Caco-2 (cell line): ENCODE measurements at regions not wholly inside any gene's neighbourhood (a gene's known extent, or its start where the extent isn't known, plus 50 kb on each side); places are given as distances from the start of the nearest gene placed in this dataset.

ENCODE experiments used
- BruUV-seq: library from RNA; stranded (reverse); fragments of 400-500 nt; replicated peaks from 2 replicates; lab custom pipeline; 2021; lab: Mats Ljungman, UMichigan
- CTCF ChIA-PET: fragments of 300-600 bp; sonication (Branson Sonifier 250); formaldehyde crosslinking; loops from one replicate; lab custom pipeline; 2022; ENCODE audit warnings: antibody characterized with exemption; lab: Charles Lee
- POLR2A ChIA-PET: fragments of 300-600 bp; sonication (Branson Sonifier 250); formaldehyde crosslinking; loops from one replicate; lab custom pipeline; 2022; ENCODE audit warnings: antibody characterized with exemption; lab: Charles Lee
- DNase-seq, 2 experiments: peaks; one replicate each; pipeline versions ENCODE4 v3.0.0 to v3.0.0-alpha.2; 2020 to 2022
- H3K27me3 ChIP-seq: replicated peaks from 2 replicates; pipeline ENCODE4 v1.6.0; 2011; ENCODE audit warnings: low read length; ENCODE audit not compliant: control insufficient read depth, insufficient read depth
- H3K36me3 ChIP-seq: 2 replicates; pipeline ENCODE4 v1.5.1; 2011; ENCODE audit warnings: low read length; ENCODE audit not compliant: control insufficient read depth, insufficient read depth
- H3K4me1 ChIP-seq: fragments of 250-450 bp; sonication (Bioruptor Pico); 2 replicates; pipeline ENCODE4 v1.5.1; 2020; ENCODE audit warnings: mild to moderate bottlenecking
- H3K4me3 ChIP-seq: 2 replicates; pipeline ENCODE4 v1.5.1; 2011; ENCODE audit warnings: low read depth, mild to moderate bottlenecking, control low read depth, low read length
- H3K9me3 ChIP-seq: fragments of 250-450 bp; sonication (Bioruptor Pico); 2 replicates; pipeline ENCODE4 v1.5.1; 2020; ENCODE audit warnings: mild to moderate bottlenecking, moderate library complexity
- H3K27ac Mint-ChIP-seq: one replicate; pipeline ENCODE4 v1.8.0; 2022; ENCODE audit warnings: mixed read lengths; ENCODE audit not compliant: unreplicated experiment
- H3K27me3 Mint-ChIP-seq: one replicate; pipeline ENCODE4 v1.8.0; 2022; ENCODE audit warnings: mixed read lengths; ENCODE audit not compliant: insufficient read depth, unreplicated experiment
- H3K36me3 Mint-ChIP-seq: one replicate; pipeline ENCODE4 v1.8.0; 2022; ENCODE audit warnings: mild to moderate bottlenecking, mixed read lengths; ENCODE audit not compliant: insufficient read depth, unreplicated experiment
- H3K4me1 Mint-ChIP-seq: one replicate; pipeline ENCODE4 v1.8.0; 2022; ENCODE audit warnings: low read depth, mixed read lengths; ENCODE audit not compliant: unreplicated experiment
- H3K4me3 Mint-ChIP-seq: one replicate; pipeline ENCODE4 v1.8.0; 2022; ENCODE audit warnings: mild to moderate bottlenecking, moderate library complexity, mixed read lengths; ENCODE audit not compliant: unreplicated experiment
- H3K9me3 Mint-ChIP-seq: one replicate; pipeline ENCODE4 v1.8.0; 2022; ENCODE audit warnings: mixed read lengths; ENCODE audit not compliant: unreplicated experiment
- intact Hi-C: fragments of 100-400 bp; cut with micrococcal nuclease; formaldehyde crosslinking; loops from one replicate; pipeline ENCODE4 v1.10.0; 2022; ENCODE audit not compliant: unreplicated experiment
- TF ChIP-seq, protein P1 (sequence below), 2 experiments: fragments of 200-600 bp in 1 of 2; IDR thresholded peaks; 1 replicate in 1 of 2; 2 replicates in 1 of 2; pipeline versions ENCODE4 v1.5.1 to v1.8.0; 2011 to 2022; ENCODE audit warnings: antibody characterized with exemption in 1 of 2, control low read depth in 1 of 2, inconsistent platforms in 1 of 2, low read depth in 1 of 2, low read length in 1 of 2, mild to moderate bottlenecking in 1 of 2, moderate library complexity in 1 of 2; ENCODE audit not compliant: insufficient read depth in 1 of 2, severe bottlenecking in 1 of 2, unreplicated experiment in 1 of 2

DNA sequence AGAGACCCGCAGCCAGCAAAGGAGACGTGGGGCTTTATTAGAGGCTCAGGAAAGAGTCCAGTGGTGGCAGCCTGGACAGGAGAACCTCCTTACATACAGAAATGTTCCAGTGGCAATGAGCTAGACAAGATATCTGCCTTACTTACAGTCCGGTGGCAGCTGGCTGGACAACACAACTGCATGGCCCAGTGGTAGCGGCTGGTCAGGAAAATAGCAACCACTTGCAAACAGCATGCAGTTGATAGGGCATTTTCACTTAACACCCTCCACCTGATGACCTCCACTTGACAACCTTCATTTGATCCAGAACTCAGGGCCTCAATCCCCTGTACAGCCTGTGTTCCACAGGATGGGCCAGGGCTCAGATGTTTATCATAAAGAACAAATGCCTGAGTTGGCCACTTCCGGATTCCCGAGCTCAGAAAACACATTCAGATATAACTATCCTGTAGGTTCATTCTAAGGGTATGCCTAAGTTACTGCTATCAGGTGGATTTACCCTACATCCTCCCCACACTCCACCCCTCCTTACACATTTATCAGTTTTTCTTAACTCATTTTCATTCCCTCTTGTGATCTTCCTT is 63.3 kb upstream of the ITPRID2 start:
- Mint-ChIP-seq H3K4me3 (no peak overlapping the region), H3K36me3 (no peaks in the 10 kb centered on the region), H3K27ac (no peak overlapping the region), H3K9me3 (no peaks in the 10 kb centered on the region), H3K4me1 (no peaks in the 10 kb centered on the region), H3K27me3 (peaks cover 2% of the 10 kb centered on the region)
- BruUV-seq = no TSS peak
- Histone ChIP-seq H3K9me3 (no peaks in the 10 kb centered on the region), H3K4me3 (no peak overlapping the region), H3K27me3 (no peaks in the 10 kb centered on the region), H3K4me1 (no peaks in the 10 kb centered on the region), H3K36me3 (no peaks in the 10 kb centered on the region)
- ChIA-PET POLR2A (no interaction called here), CTCF (no interaction called here)
- no peak for DNase-seq
- TF ChIP-seq, protein P1, sequence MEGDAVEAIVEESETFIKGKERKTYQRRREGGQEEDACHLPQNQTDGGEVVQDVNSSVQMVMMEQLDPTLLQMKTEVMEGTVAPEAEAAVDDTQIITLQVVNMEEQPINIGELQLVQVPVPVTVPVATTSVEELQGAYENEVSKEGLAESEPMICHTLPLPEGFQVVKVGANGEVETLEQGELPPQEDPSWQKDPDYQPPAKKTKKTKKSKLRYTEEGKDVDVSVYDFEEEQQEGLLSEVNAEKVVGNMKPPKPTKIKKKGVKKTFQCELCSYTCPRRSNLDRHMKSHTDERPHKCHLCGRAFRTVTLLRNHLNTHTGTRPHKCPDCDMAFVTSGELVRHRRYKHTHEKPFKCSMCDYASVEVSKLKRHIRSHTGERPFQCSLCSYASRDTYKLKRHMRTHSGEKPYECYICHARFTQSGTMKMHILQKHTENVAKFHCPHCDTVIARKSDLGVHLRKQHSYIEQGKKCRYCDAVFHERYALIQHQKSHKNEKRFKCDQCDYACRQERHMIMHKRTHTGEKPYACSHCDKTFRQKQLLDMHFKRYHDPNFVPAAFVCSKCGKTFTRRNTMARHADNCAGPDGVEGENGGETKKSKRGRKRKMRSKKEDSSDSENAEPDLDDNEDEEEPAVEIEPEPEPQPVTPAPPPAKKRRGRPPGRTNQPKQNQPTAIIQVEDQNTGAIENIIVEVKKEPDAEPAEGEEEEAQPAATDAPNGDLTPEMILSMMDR (IDR thresholded peaks at IDR 0.05; ENCODE audit: insufficient read depth in 1 of 2, low read depth in 1 of 2, low read length in 1 of 2, severe bottlenecking in 1 of 2, unreplicated experiment in 1 of 2) = no peak
- intact Hi-C loops = no loop called here

DNA sequence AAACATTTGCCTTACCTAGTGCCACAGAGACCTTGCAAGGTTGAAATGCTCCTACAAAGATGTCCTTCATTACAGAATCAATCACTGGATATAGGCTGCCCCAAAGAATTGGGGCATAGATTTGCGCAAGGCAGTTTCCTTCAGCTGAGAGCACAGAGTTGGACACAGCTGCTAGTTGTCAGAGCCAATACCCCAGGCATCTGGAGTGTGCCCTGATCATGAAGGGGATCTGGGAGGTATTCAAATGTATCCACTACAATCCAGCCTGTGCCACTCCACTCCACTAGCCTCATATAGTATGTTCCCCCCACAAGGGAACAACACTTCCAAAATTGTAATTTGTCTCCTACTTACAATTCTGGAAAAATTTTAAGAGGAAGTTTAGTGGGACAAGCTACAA is 62.3 kb upstream of the ITPRID2 start:
- no peaks in the 10 kb centered on the region for H3K36me3 ChIP-seq
- no TSS peak for BruUV-seq
- Mint-ChIP-seq H3K4me3 (no peak overlapping the region), H3K9me3 (no peaks in the 10 kb centered on the region), H3K27me3 (peaks cover 4% of the 10 kb centered on the region), H3K36me3 (no peaks in the 10 kb centered on the region), H3K4me1 (no peaks in the 10 kb centered on the region), H3K27ac (no peak overlapping the region)
- H3K4me1 ChIP-seq = no peaks in the 10 kb centered on the region
- H3K4me3 ChIP-seq = no peak overlapping the region
- ChIA-PET CTCF (no interaction called here), POLR2A (no interaction called here)
- no peak for DNase-seq
- intact Hi-C loops = no loop called here
- TF ChIP-seq, protein P1 (IDR thresholded peaks at IDR 0.05; ENCODE audit: insufficient read depth in 1 of 2, low read depth in 1 of 2, low read length in 1 of 2, severe bottlenecking in 1 of 2, unreplicated experiment in 1 of 2) = no peak
- H3K27me3 ChIP-seq = no peaks in the 10 kb centered on the region
- no peaks in the 10 kb centered on the region for H3K9me3 ChIP-seq

DNA sequence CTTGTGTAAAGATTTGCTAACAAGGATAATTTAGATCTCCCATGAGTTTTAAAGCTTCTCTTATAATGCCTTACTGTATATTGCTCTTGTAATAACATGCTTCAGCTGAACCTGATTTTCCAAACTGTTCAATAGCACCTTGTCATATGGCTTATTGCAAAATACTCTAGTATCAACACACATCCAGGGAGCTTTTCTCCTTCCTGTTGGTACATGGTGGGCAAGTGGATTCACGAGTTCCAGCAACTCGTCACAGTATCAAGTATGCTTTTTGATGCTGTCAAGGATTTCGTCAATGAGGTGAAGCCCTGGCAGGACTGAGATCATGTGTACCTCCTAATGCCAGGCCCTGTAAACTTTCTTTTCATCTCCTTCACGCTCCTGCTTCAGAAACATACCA is 59.5 kb upstream of the ITPRID2 start:
- Mint-ChIP-seq H3K9me3 (no peaks in the 10 kb centered on the region), H3K4me3 (no peak overlapping the region), H3K4me1 (no peaks in the 10 kb centered on the region), H3K27ac (no peak overlapping the region), H3K36me3 (no peaks in the 10 kb centered on the region), H3K27me3 (peaks cover 4% of the 10 kb centered on the region)
- intact Hi-C loops = no loop called here
- no peak for DNase-seq
- BruUV-seq = no TSS peak
- CTCF ChIA-PET = no interaction called here
- no peaks in the 10 kb centered on the region for H3K27me3 ChIP-seq
- H3K4me1 ChIP-seq = 0 out of 2 replicates have a peak, but pooled peaks cover 3% of the 10 kb centered on the region
- POLR2A ChIA-PET = no interaction called here
- TF ChIP-seq, protein P1 (IDR thresholded peaks at IDR 0.05; ENCODE audit: insufficient read depth in 1 of 2, low read depth in 1 of 2, low read length in 1 of 2, severe bottlenecking in 1 of 2, unreplicated experiment in 1 of 2) = no peak
- no peak overlapping the region for H3K4me3 ChIP-seq
- no peaks in the 10 kb centered on the region for H3K9me3 ChIP-seq
- H3K36me3 ChIP-seq = no peaks in the 10 kb centered on the region
